ENCODE measurements at regions not wholly inside any gene's neighbourhood (a gene's known extent, or its start where the extent isn't known, plus 50 kb on each side); places are given as distances from the start of the nearest gene placed in this dataset.

- TF ChIP-seq, protein P1, sequence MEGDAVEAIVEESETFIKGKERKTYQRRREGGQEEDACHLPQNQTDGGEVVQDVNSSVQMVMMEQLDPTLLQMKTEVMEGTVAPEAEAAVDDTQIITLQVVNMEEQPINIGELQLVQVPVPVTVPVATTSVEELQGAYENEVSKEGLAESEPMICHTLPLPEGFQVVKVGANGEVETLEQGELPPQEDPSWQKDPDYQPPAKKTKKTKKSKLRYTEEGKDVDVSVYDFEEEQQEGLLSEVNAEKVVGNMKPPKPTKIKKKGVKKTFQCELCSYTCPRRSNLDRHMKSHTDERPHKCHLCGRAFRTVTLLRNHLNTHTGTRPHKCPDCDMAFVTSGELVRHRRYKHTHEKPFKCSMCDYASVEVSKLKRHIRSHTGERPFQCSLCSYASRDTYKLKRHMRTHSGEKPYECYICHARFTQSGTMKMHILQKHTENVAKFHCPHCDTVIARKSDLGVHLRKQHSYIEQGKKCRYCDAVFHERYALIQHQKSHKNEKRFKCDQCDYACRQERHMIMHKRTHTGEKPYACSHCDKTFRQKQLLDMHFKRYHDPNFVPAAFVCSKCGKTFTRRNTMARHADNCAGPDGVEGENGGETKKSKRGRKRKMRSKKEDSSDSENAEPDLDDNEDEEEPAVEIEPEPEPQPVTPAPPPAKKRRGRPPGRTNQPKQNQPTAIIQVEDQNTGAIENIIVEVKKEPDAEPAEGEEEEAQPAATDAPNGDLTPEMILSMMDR (IDR thresholded peaks at IDR 0.05), result no peak
- TF ChIP-seq POLR2AphosphoS5 (IDR thresholded peaks at IDR 0.05) (no peak), POLR2A (IDR thresholded peaks at IDR 0.05) (no peak)
These were observed 414.0 kb upstream of the FANCL start for GRCh38 chr2:58655152-58655551.
